HG02870 (cell line): ENCODE measurements at regions not wholly inside any gene's neighbourhood (a gene's known extent, or its start where the extent isn't known, plus 50 kb on each side); places are given as distances from the start of the nearest gene placed in this dataset.

Experiments
- ATAC-seq: cut with Tn5 transposase; IDR thresholded peaks from one replicate; pipeline ENCODE4 v1.9.1; 2021; ENCODE audit warnings: mild to moderate bottlenecking, moderate library complexity; ENCODE audit not compliant: unreplicated experiment

- ATAC-seq: no peak
These were observed 1183.7 kb upstream of the NXPH2 start for GRCh38 chr2:139963863-139964355.

DNA sequence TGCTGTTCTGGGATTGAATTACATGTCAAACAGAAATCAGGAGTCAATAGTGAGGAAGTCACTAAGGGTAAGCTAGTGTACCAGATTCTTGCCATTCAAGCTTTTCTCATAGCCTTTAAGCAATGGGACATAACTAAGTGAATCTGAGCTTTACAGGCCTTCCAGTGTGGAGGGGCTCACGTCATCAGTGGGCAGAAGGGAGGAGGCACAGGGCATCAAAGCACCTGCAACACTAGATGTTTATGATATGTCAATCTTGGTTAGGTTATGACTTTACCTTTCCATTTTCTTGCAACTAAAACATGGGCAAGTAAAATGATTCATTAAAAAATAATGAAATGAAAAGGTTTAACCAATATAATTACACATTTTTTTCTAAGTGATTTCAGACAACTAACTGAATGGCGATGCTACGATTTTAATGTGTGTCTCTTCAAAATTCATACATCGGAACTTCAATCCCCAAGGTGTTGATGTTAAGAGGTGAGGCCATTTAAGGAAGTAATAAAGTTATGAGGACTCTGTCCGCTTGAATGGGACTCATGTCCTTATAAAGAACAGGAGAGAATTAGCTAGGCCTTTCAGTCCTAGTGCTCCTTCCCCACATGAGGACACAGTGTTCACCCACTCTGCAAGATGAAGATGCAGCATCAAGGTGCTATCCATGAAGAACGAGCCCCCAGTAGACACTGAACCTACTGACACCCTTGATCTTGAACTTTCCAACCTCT lies 1169.2 kb upstream of the NXPH2 start:
- no peak for ATAC-seq

GRCh38 chr2:139946690-139947089 lies 1166.5 kb upstream of the NXPH2 start:
- no peak for ATAC-seq

DNA sequence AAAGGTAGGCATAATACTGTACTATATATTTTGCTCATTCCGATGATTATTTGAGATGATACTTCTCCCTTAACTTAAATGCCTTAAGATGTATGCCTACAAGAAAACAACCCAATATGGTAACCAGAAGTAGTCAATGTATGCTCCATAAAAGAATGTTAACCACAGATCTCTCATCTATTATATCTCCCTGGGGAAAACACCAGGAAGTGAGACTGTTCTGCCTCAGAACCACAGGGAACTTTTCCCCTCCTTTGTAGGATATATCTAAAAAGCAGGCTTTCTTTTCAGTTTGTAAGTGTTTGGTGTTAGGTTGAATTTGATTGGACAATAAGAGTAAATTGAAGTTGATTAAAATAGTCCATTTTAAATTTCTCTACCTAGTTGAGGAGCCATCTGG lies 1160.5 kb upstream of the NXPH2 start:
- ATAC-seq: no peak

GRCh38 chr2:139925903-139926302 lies 1145.7 kb upstream of the NXPH2 start:
- no peak for ATAC-seq

GRCh38 chr2:139924070-139924469 lies 1143.9 kb upstream of the NXPH2 start:
- ATAC-seq: no peak

- ATAC-seq: no peak
These were observed 1138.8 kb upstream of the NXPH2 start for GRCh38 chr2:139918982-139919381.

- no peak for ATAC-seq
These were observed 1137.6 kb upstream of the NXPH2 start for GRCh38 chr2:139917690-139918384.

- no peak for ATAC-seq
These were observed 1136.6 kb upstream of the NXPH2 start for GRCh38 chr2:139916822-139917221.

GRCh38 chr2:139911160-139911559 lies 1131.0 kb upstream of the NXPH2 start:
- ATAC-seq: no peak

DNA sequence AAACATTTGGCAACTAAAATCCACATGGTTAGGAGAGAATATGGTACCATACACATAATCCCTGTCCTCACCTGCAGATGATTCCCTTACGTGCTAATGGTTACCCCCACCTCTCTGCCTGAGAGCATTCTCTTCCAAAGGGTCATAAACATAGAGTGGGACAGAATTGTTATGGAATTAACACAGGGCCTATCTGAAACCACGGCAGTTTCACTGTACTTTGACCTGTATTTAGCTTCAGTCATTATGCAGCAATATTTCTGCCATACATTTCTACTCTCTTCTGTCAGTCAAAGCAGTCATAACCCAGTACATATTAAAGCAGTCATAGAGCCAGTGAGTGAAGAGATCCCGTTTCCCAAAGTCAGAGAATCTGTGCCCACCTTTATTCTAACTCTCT lies 1128.9 kb upstream of the NXPH2 start:
- no peak for ATAC-seq

DNA sequence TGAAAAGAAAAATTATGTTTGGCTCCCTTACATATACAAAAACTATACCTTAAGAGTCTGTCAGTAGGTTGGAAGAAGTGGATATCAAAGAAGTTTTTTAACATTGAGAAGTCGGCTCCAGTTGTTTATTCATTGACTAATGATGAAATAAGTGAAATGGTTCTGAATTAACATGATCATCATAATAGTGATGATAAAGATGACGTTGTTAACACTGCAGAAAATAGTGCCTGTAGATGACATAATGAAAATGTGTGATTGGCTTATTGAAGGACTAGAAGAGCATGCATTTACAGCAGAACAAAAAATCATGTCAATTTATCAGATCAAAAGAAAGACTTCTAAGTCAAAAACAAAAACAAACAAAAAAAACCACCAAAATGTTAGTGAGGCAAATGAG lies 1125.4 kb upstream of the NXPH2 start:
- ATAC-seq: no peak

- ATAC-seq: no peak
These were observed 1111.4 kb upstream of the NXPH2 start for GRCh38 chr2:139891636-139892035.

DNA sequence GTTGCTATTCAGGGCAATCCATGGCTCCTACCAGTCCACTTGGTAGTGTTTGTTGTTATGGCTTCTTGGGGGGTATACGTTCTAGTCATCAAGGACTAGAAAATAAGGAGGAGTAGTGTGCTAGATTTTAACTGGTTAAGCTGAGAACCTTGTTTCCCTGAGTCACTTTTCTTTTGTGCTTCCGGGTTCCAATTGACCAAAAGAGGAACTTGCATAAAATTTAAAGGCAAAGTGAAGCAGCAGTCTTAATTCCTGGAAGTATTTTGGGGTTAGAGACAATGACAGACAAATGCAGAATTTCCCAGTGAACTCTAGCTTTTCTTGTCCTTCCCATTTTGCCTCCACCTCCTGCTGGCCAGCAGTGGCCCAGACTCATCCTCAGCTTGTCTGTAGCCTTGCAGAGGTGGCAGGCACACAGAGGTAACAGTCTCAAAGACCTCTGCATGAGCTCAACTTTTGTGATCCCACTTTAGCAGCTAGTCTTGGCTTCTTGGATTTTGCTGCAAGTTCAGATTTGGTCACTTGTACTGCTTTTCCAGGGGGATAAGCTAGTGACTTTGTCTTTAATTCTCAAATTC lies 1105.8 kb upstream of the NXPH2 start:
- no peak for ATAC-seq

DNA sequence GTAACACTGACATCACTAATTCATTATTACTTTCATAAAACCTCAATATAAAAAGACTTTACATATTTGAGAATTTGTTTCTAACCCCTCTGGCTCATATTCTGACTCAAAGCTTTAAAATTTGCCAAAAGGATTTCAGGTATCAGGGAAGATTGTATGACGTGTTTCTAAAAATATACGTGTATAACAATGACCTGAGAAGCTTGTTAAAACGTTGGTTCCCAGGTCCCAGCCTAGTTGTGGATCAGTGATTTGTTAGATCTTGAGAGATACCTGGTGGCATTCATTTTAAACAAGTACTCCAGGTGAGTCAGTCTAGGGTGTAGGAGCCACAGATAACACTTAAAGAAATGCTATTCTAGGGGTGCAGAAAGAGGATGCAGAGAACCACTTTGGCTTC lies 1096.8 kb upstream of the NXPH2 start:
- no peak for ATAC-seq

GRCh38 chr2:139876321-139876720 lies 1096.1 kb upstream of the NXPH2 start:
- no peak for ATAC-seq

GRCh38 chr2:139872503-139872902 lies 1092.3 kb upstream of the NXPH2 start:
- ATAC-seq: no peak

DNA sequence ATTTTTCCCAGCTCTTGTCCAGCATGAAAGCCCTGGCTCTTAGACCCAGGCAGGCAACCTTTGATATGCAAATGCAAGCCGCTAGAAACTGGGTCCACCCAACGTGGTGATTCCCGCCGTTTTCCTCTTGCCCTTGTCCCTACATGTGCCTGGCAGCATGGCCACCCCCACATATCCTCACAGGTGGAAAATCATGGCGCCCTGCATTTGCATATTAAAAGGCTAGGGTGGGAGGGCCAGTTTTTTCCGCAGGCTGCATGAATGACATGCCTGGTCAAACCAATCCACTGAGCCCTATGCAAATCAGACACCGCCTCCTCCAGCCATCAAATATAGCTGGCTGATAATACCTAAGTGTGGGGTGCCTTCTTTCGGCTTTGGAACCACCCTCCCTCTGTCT lies 1091.8 kb upstream of the NXPH2 start:
- ATAC-seq: no peak

GRCh38 chr2:139867601-139868226 lies 1087.5 kb upstream of the NXPH2 start:
- ATAC-seq: no peak

DNA sequence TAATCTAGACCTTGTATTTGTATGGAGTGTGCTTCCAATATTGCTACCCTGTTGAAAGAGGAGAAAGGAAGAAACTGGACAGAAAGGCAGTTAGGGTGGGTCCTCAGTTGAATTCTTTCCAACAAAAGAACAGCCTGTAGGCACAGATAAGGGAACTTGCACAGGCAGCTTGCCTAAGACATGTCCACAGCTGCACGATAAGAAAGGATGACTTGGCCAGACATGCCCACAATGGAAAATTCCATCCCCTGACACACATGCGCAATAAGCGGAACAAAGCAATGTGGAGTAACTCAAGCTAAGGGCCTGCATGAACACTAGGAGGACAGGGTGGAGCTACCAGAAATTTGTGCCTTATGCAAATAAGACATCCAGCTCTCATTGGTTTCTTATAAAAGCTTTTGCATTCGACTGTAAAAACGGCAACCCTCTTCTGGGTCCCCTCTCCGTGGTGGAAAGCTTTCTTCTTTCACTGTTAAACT lies 1084.7 kb upstream of the NXPH2 start:
- ATAC-seq: no peak

GRCh38 chr2:139854769-139855483 lies 1074.7 kb upstream of the NXPH2 start:
- ATAC-seq: no peak
